ENCODE measurements at regions not wholly inside any gene's neighbourhood (a gene's known extent, or its start where the extent isn't known, plus 50 kb on each side); places are given as distances from the start of the nearest gene placed in this dataset.

GRCh38 chr2:234661849-234662248 is 165.0 kb upstream of the ARL4C start:
- no peak for DNase-seq (ENCODE audit: low read depth)
- no peak for TF ChIP-seq CTCF (IDR thresholded peaks at IDR 0.05; ENCODE audit: low read depth, low read length)
- TF ChIP-seq POLR2A (IDR thresholded peaks at IDR 0.05; ENCODE audit: extremely low read depth, insufficient read length): no peak
- TF ChIP-seq MAX (IDR thresholded peaks at IDR 0.05; ENCODE audit: low read depth, low read length): no peak
- no peak for TF ChIP-seq MYC (IDR thresholded peaks at IDR 0.05; ENCODE audit: low read depth, low read length)
- H3K4me3 ChIP-seq (ENCODE audit: low read depth, low read length): no peak overlapping the region

- TF ChIP-seq MAX (IDR thresholded peaks at IDR 0.05; ENCODE audit: low read depth, low read length): no peak
- no peak for TF ChIP-seq CTCF (IDR thresholded peaks at IDR 0.05; ENCODE audit: low read depth, low read length)
- TF ChIP-seq POLR2A (IDR thresholded peaks at IDR 0.05; ENCODE audit: extremely low read depth, insufficient read length): no peak
- TF ChIP-seq MYC (IDR thresholded peaks at IDR 0.05; ENCODE audit: low read depth, low read length): no peak
Measured at GRCh38 chr2:234661175-234661574, 164.3 kb upstream of the ARL4C start.

GRCh38 chr2:234655706-234656105 is 158.8 kb upstream of the ARL4C start:
- TF ChIP-seq POLR2A (IDR thresholded peaks at IDR 0.05; ENCODE audit: extremely low read depth, insufficient read length) (no peak), CTCF (IDR thresholded peaks at IDR 0.05; ENCODE audit: low read depth, low read length) (no peak), MYC (IDR thresholded peaks at IDR 0.05; ENCODE audit: low read depth, low read length) (no peak), MAX (IDR thresholded peaks at IDR 0.05; ENCODE audit: low read depth, low read length) (no peak)
- DNase-seq (ENCODE audit: low read depth): no peak
- no peak overlapping the region for H3K4me3 ChIP-seq (ENCODE audit: low read depth, low read length)

More at GRCh38 chr2:234661175-234661574, 164.3 kb upstream of the ARL4C start:
- no peak overlapping the region for H3K4me3 ChIP-seq (ENCODE audit: low read depth, low read length)
- DNase-seq (ENCODE audit: low read depth): no peak

GRCh38 chr2:234650911-234651310 is 154.0 kb upstream of the ARL4C start:
- DNase-seq (ENCODE audit: low read depth): no peak
- H3K4me3 ChIP-seq (ENCODE audit: low read depth, low read length): no peak overlapping the region
- TF ChIP-seq MYC (IDR thresholded peaks at IDR 0.05; ENCODE audit: low read depth, low read length): no peak
- TF ChIP-seq POLR2A (IDR thresholded peaks at IDR 0.05; ENCODE audit: extremely low read depth, insufficient read length): no peak
- TF ChIP-seq CTCF (IDR thresholded peaks at IDR 0.05; ENCODE audit: low read depth, low read length): no peak
- no peak for TF ChIP-seq MAX (IDR thresholded peaks at IDR 0.05; ENCODE audit: low read depth, low read length)

- DNase-seq (ENCODE audit: low read depth): no peak
- TF ChIP-seq MAX (IDR thresholded peaks at IDR 0.05; ENCODE audit: low read depth, low read length) (no peak), CTCF (IDR thresholded peaks at IDR 0.05; ENCODE audit: low read depth, low read length) (no peak), POLR2A (IDR thresholded peaks at IDR 0.05; ENCODE audit: extremely low read depth, insufficient read length) (no peak), MYC (IDR thresholded peaks at IDR 0.05; ENCODE audit: low read depth, low read length) (no peak)
- H3K4me3 ChIP-seq (ENCODE audit: low read depth, low read length): no peak overlapping the region
Measured at GRCh38 chr2:234649951-234650350, 153.1 kb upstream of the ARL4C start.

GRCh38 chr2:234643407-234643806 is 146.5 kb upstream of the ARL4C start:
- no peak for TF ChIP-seq MAX (IDR thresholded peaks at IDR 0.05; ENCODE audit: low read depth, low read length)
- TF ChIP-seq MYC (IDR thresholded peaks at IDR 0.05; ENCODE audit: low read depth, low read length): no peak
- TF ChIP-seq POLR2A (IDR thresholded peaks at IDR 0.05; ENCODE audit: extremely low read depth, insufficient read length): no peak
- no peak for TF ChIP-seq CTCF (IDR thresholded peaks at IDR 0.05; ENCODE audit: low read depth, low read length)
- DNase-seq (ENCODE audit: low read depth): no peak
- H3K4me3 ChIP-seq (ENCODE audit: low read depth, low read length): no peak overlapping the region
